ENCODE measurements at regions not wholly inside any gene's neighbourhood (a gene's known extent, or its start where the extent isn't known, plus 50 kb on each side); places are given as distances from the start of the nearest gene placed in this dataset.

DNA sequence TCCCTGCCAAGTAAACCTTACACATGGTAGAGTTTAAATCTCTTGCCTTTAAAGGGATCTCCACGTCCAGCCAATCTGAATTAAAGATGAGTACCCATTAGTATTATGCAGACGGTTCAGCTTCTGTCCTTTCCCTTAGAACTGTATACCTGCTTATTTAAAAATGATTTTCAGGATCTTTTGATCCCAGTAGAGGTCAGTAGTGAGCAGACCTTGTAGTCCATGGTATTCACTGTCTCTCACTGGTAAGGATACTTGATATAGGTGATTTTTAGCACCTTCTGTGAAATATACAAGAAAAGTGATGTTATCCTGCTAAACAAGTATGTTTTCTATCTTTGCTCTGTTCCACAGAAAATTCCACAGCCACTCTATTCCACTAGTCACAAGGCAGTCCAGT, 1211.6 kb upstream of the ADGRL4 start:
- H3K9me3 ChIP-seq (ENCODE audit: low read length), result no peaks in the 10 kb centered on the region
- no peak overlapping the region for H3K9ac ChIP-seq (ENCODE audit: low read length)
- no peak overlapping the region for H3K27ac ChIP-seq (ENCODE audit: low read depth, low read length)
- no peak overlapping the region for H3K4me3 ChIP-seq (ENCODE audit: low read depth in 1 of 2, low read length in 2 of 2)
- no peaks in the 10 kb centered on the region for H3K36me3 ChIP-seq (ENCODE audit: insufficient read depth, low read length)
- H3K4me1 ChIP-seq (ENCODE audit: insufficient read depth, low read length), result no peaks in the 10 kb centered on the region
- no peaks in the 10 kb centered on the region for H3K27me3 ChIP-seq (ENCODE audit: control insufficient read depth in 1 of 2, insufficient read depth in 2 of 2, low read length in 2 of 2)

- no peak overlapping the region for H3K27ac ChIP-seq (ENCODE audit: low read depth, low read length)
- H3K4me3 ChIP-seq (ENCODE audit: low read depth in 1 of 2, low read length in 2 of 2), result no peak overlapping the region
- no peak overlapping the region for H3K9ac ChIP-seq (ENCODE audit: low read length)
- H3K9me3 ChIP-seq (ENCODE audit: low read length), result no peaks in the 10 kb centered on the region
- H3K4me1 ChIP-seq (ENCODE audit: insufficient read depth, low read length), result no peaks in the 10 kb centered on the region
- no peaks in the 10 kb centered on the region for H3K36me3 ChIP-seq (ENCODE audit: insufficient read depth, low read length)
- no peaks in the 10 kb centered on the region for H3K27me3 ChIP-seq (ENCODE audit: control insufficient read depth in 1 of 2, insufficient read depth in 2 of 2, low read length in 2 of 2)
Observed at GRCh38 chr1:80217377-80217986, 1211.0 kb upstream of the ADGRL4 start.

DNA sequence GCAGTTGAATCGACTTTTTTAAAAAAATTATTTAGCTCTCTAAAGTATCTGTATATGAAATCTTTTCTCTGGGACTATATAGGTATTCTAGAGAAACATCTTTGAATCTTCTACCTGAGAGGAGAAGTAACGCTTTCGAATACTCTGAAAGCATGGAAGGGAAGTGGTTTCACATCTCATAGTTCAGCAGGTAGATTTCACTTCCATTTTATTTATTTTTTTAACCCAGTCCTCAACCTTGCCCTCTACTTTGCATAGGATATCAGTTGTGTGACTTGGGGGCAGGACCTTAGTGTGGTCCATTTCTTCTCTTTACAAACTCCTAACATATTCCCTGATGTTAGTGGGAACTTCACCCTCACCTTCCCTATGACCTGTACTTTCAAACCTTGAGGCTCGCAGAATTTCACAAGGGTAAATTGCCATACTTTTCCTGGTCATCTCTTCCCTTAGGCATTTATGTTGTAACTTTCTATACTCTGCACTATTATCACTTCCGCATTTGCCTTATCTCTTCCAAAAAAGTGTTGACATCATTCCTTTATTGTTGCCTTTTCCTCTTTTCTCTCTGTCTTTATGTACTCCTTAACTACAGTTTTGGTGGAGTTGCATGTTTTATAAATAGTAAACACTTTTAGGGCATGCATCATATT, 1208.5 kb upstream of the ADGRL4 start:
- no peaks in the 10 kb centered on the region for H3K27me3 ChIP-seq (ENCODE audit: control insufficient read depth in 1 of 2, insufficient read depth in 2 of 2, low read length in 2 of 2)
- no peak overlapping the region for H3K4me3 ChIP-seq (ENCODE audit: low read depth in 1 of 2, low read length in 2 of 2)
- no peaks in the 10 kb centered on the region for H3K36me3 ChIP-seq (ENCODE audit: insufficient read depth, low read length)
- H3K9me3 ChIP-seq (ENCODE audit: low read length), result no peaks in the 10 kb centered on the region
- H3K4me1 ChIP-seq (ENCODE audit: insufficient read depth, low read length), result no peaks in the 10 kb centered on the region
- H3K9ac ChIP-seq (ENCODE audit: low read length), result no peak overlapping the region
- no peak overlapping the region for H3K27ac ChIP-seq (ENCODE audit: low read depth, low read length)

DNA sequence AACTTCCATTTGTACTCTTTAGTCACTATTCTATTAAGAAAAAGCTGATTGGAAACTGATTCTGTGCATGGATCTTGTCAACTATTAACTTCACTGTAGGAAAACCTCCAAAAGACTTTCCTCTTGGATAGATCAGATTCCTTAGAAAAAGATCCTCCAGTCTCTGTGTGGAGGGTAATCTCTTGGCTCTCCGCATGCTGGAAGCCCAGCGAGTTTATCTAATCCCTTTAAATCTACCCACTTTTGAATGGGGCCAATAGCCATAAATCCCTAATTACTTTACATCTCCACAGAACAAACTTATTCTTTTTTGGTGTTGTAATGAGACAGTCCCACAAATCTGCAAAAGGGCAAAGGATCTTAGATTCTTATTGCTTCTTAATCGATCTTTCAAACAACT, 1206.4 kb upstream of the ADGRL4 start:
- no peaks in the 10 kb centered on the region for H3K27me3 ChIP-seq (ENCODE audit: control insufficient read depth in 1 of 2, insufficient read depth in 2 of 2, low read length in 2 of 2)
- H3K36me3 ChIP-seq (ENCODE audit: insufficient read depth, low read length), result no peaks in the 10 kb centered on the region
- H3K4me1 ChIP-seq (ENCODE audit: insufficient read depth, low read length), result no peaks in the 10 kb centered on the region
- no peak overlapping the region for H3K9ac ChIP-seq (ENCODE audit: low read length)
- no peaks in the 10 kb centered on the region for H3K9me3 ChIP-seq (ENCODE audit: low read length)
- H3K27ac ChIP-seq (ENCODE audit: low read depth, low read length), result no peak overlapping the region
- H3K4me3 ChIP-seq (ENCODE audit: low read depth in 1 of 2, low read length in 2 of 2), result no peak overlapping the region

DNA sequence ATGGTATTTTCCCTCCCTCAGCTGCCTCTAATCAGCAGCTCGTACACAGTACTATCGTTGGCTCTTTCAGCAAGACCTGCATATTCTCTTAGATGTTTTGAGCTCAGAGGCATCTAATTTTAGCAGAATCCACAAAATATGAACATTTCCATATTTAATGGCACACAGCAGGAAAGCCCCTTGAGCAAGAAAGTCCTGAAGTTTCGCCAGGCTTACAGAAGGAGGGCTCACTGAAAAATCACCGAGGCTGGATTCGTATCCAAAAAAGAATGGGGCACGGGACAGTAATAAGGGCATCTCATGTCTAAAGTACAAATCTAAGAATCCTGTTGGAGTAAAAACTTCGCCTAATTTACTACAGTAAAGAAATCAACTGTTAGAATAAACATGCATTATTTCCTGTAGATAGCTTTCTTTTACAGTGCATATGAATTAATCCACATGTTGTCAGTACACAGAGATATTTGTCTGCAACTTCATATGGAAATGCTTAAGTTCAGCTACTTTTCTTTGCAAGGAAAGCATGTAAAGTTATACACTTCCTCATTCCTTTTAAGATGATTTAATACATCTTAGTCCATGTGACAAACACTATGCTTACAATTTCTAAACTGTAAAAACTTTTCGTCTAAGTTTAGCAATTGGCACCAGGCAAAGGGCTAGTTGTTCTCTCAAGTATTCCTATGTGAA, 1205.3 kb upstream of the ADGRL4 start:
- no peak overlapping the region for H3K4me3 ChIP-seq (ENCODE audit: low read depth in 1 of 2, low read length in 2 of 2)
- H3K9me3 ChIP-seq (ENCODE audit: low read length), result no peaks in the 10 kb centered on the region
- H3K36me3 ChIP-seq (ENCODE audit: insufficient read depth, low read length), result no peaks in the 10 kb centered on the region
- no peak overlapping the region for H3K27ac ChIP-seq (ENCODE audit: low read depth, low read length)
- H3K9ac ChIP-seq (ENCODE audit: low read length), result no peak overlapping the region
- no peaks in the 10 kb centered on the region for H3K27me3 ChIP-seq (ENCODE audit: control insufficient read depth in 1 of 2, insufficient read depth in 2 of 2, low read length in 2 of 2)
- H3K4me1 ChIP-seq (ENCODE audit: insufficient read depth, low read length), result no peaks in the 10 kb centered on the region

DNA sequence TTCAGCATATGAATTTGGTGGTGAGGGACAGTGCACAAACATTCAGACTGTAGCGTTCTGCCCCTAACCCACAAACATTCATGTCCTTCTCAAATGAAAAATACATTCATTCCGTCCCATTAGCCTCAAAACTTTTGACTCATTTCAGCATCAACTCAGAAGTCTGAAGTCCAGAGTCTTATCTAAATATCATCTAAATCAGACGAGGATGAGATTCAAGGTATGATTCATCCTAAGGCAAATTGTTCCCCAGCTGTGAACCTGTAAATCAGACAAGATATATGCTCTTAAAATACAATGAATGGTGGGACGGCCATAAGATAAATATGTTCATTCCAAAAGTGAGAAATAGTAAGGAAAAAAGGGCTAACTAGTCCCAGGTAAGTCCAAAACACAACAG, 1195.6 kb upstream of the ADGRL4 start:
- Histone ChIP-seq H3K27ac (ENCODE audit: low read depth, low read length) (no peak overlapping the region), H3K9me3 (ENCODE audit: low read length) (no peaks in the 10 kb centered on the region), H3K36me3 (ENCODE audit: insufficient read depth, low read length) (no peaks in the 10 kb centered on the region), H3K4me3 (ENCODE audit: low read depth in 1 of 2, low read length in 2 of 2) (no peak overlapping the region), H3K4me1 (ENCODE audit: insufficient read depth, low read length) (no peaks in the 10 kb centered on the region), H3K27me3 (ENCODE audit: control insufficient read depth in 1 of 2, insufficient read depth in 2 of 2, low read length in 2 of 2) (no peaks in the 10 kb centered on the region), H3K9ac (ENCODE audit: low read length) (no peak overlapping the region)

GRCh38 chr1:80194221-80194620, 1187.7 kb upstream of the ADGRL4 start:
- Histone ChIP-seq H3K27me3 (ENCODE audit: control insufficient read depth in 1 of 2, insufficient read depth in 2 of 2, low read length in 2 of 2) (no peaks in the 10 kb centered on the region), H3K9ac (ENCODE audit: low read length) (no peak overlapping the region), H3K36me3 (ENCODE audit: insufficient read depth, low read length) (no peaks in the 10 kb centered on the region), H3K27ac (ENCODE audit: low read depth, low read length) (no peak overlapping the region), H3K4me3 (ENCODE audit: low read depth in 1 of 2, low read length in 2 of 2) (no peak overlapping the region), H3K4me1 (ENCODE audit: insufficient read depth, low read length) (no peaks in the 10 kb centered on the region), H3K9me3 (ENCODE audit: low read length) (no peaks in the 10 kb centered on the region)

GRCh38 chr1:80181418-80181817, 1174.9 kb upstream of the ADGRL4 start:
- Histone ChIP-seq H3K9ac (ENCODE audit: low read length) (no peak overlapping the region), H3K36me3 (ENCODE audit: insufficient read depth, low read length) (no peaks in the 10 kb centered on the region), H3K4me3 (ENCODE audit: low read depth in 1 of 2, low read length in 2 of 2) (no peak overlapping the region), H3K9me3 (ENCODE audit: low read length) (no peaks in the 10 kb centered on the region), H3K27me3 (ENCODE audit: control insufficient read depth in 1 of 2, insufficient read depth in 2 of 2, low read length in 2 of 2) (no peaks in the 10 kb centered on the region), H3K27ac (ENCODE audit: low read depth, low read length) (no peak overlapping the region), H3K4me1 (ENCODE audit: insufficient read depth, low read length) (no peaks in the 10 kb centered on the region)

GRCh38 chr1:80171631-80172030, 1165.1 kb upstream of the ADGRL4 start:
- Histone ChIP-seq H3K27ac (ENCODE audit: low read depth, low read length) (no peak overlapping the region), H3K36me3 (ENCODE audit: insufficient read depth, low read length) (no peaks in the 10 kb centered on the region), H3K4me1 (ENCODE audit: insufficient read depth, low read length) (no peaks in the 10 kb centered on the region), H3K27me3 (ENCODE audit: control insufficient read depth in 1 of 2, insufficient read depth in 2 of 2, low read length in 2 of 2) (no peaks in the 10 kb centered on the region), H3K4me3 (ENCODE audit: low read depth in 1 of 2, low read length in 2 of 2) (no peak overlapping the region), H3K9ac (ENCODE audit: low read length) (no peak overlapping the region), H3K9me3 (ENCODE audit: low read length) (no peaks in the 10 kb centered on the region)

DNA sequence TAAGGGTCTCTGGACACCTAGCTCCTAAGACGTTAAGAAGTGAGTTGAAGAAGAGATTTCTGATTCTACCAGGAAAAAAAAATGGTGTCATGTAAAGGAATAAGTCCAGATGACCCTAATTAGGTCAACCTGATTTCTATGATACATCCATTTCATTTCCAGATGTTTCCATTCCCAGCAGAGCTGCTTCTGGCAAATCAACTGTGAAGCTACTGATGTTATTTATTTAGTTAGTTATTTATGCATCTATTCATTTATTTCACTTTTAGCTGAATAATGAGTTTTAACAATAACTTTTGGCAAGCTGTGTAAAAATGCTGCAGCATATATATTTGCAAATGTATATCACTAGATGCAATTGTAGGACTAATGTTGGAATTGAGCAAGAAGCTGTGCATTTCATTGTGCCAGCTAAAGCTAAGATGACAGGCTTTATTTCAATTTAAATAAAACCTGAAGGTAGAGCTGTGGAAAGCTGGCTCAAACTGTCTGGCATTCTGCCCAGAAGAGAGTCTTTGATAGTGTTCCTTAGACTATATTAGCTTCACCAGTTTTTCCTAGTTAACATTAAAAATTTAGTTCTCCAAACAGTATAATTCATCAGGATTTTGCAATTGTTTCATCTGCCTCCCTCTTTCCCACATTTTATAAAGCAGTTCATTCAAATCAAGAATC, 1164.4 kb upstream of the ADGRL4 start:
- no peaks in the 10 kb centered on the region for H3K36me3 ChIP-seq (ENCODE audit: insufficient read depth, low read length)
- no peaks in the 10 kb centered on the region for H3K9me3 ChIP-seq (ENCODE audit: low read length)
- no peaks in the 10 kb centered on the region for H3K27me3 ChIP-seq (ENCODE audit: control insufficient read depth in 1 of 2, insufficient read depth in 2 of 2, low read length in 2 of 2)
- no peak overlapping the region for H3K9ac ChIP-seq (ENCODE audit: low read length)
- no peak overlapping the region for H3K27ac ChIP-seq (ENCODE audit: low read depth, low read length)
- H3K4me3 ChIP-seq (ENCODE audit: low read depth in 1 of 2, low read length in 2 of 2), result no peak overlapping the region
- no peaks in the 10 kb centered on the region for H3K4me1 ChIP-seq (ENCODE audit: insufficient read depth, low read length)

GRCh38 chr1:80164150-80164549, 1157.6 kb upstream of the ADGRL4 start:
- Histone ChIP-seq H3K36me3 (ENCODE audit: insufficient read depth, low read length) (no peaks in the 10 kb centered on the region), H3K27me3 (ENCODE audit: control insufficient read depth in 1 of 2, insufficient read depth in 2 of 2, low read length in 2 of 2) (no peaks in the 10 kb centered on the region), H3K9me3 (ENCODE audit: low read length) (no peaks in the 10 kb centered on the region), H3K4me1 (ENCODE audit: insufficient read depth, low read length) (no peaks in the 10 kb centered on the region), H3K9ac (ENCODE audit: low read length) (no peak overlapping the region), H3K4me3 (ENCODE audit: low read depth in 1 of 2, low read length in 2 of 2) (no peak overlapping the region), H3K27ac (ENCODE audit: low read depth, low read length) (no peak overlapping the region)
